PC-9 (cell line): ENCODE measurements at regions not wholly inside any gene's neighbourhood (a gene's known extent, or its start where the extent isn't known, plus 50 kb on each side); places are given as distances from the start of the nearest gene placed in this dataset.

Experiments
- BruUV-seq: library from RNA; stranded (reverse); fragments of 400-500 nt; replicated peaks from 2 replicates; lab custom pipeline; 2021; lab: Mats Ljungman, UMichigan
- CTCF ChIA-PET: fragments of 300-600 bp; sonication (Branson Sonifier 250); formaldehyde crosslinking; loops from one replicate; lab custom pipeline; 2022; ENCODE audit warnings: antibody characterized with exemption; lab: Charles Lee
- POLR2A ChIA-PET: fragments of 300-600 bp; sonication (Branson Sonifier 250); formaldehyde crosslinking; loops from one replicate; lab custom pipeline; 2022; ENCODE audit warnings: antibody characterized with exemption; ENCODE audit not compliant: unreplicated experiment; lab: Charles Lee
- DNase-seq, 2 experiments: peaks; one replicate each; pipeline versions ENCODE4 v3.0.0 to v3.0.0-alpha.2; 2015 to 2022; ENCODE audit warnings: mixed read lengths in 1 of 2
- H2AFZ ChIP-seq: fragments of 200-600 bp; sonication (generic); 2 replicates; pipeline ENCODE4 v1.8.1; 2017; ENCODE audit warnings: antibody characterized with exemption
- H3F3A ChIP-seq: fragments of 200-600 bp; sonication (generic); 2 replicates; pipeline ENCODE4 v1.8.1; 2017; ENCODE audit warnings: antibody characterized with exemption, mild to moderate bottlenecking, low read depth; ENCODE audit not compliant: insufficient read depth
- H3K27ac ChIP-seq: fragments of 200-600 bp; sonication (generic); 2 replicates; pipeline ENCODE4 v1.6.1; 2016; ENCODE audit warnings: mixed run types
- H3K27me3 ChIP-seq: fragments of 200-600 bp; sonication (generic); 2 replicates; pipeline ENCODE4 v1.6.1; 2016; ENCODE audit warnings: low read depth, mixed run types; ENCODE audit not compliant: insufficient read depth
- H3K36me3 ChIP-seq: fragments of 200-600 bp; sonication (generic); 2 replicates; pipeline ENCODE4 v1.6.1; 2016; ENCODE audit warnings: low read depth, mixed run types
- H3K4me1 ChIP-seq: fragments of 200-600 bp; sonication (generic); replicated peaks from 2 replicates; pipeline ENCODE4 v1.6.1; 2016; ENCODE audit warnings: mixed run types; ENCODE audit not compliant: insufficient read depth
- H3K4me2 ChIP-seq: fragments of 200-600 bp; sonication (generic); 2 replicates; pipeline ENCODE4 v1.6.1; 2017; ENCODE audit warnings: mixed run types
- H3K4me3 ChIP-seq: fragments of 200-600 bp; sonication (generic); 2 replicates; pipeline ENCODE4 v1.6.1; 2016; ENCODE audit warnings: mixed run types
- H3K79me2 ChIP-seq: fragments of 200-600 bp; sonication (generic); 2 replicates; pipeline ENCODE4 v1.6.1; 2017; ENCODE audit warnings: low read depth, mixed run types
- H3K9me2 ChIP-seq: fragments of 200-600 bp; sonication (generic); 2 replicates; pipeline ENCODE4 v1.8.1; 2017; ENCODE audit warnings: mild to moderate bottlenecking; ENCODE audit not compliant: insufficient read depth
- H3K9me3 ChIP-seq: fragments of 200-600 bp; sonication (generic); 2 replicates; pipeline ENCODE4 v1.8.1; 2016; ENCODE audit warnings: low read depth; ENCODE audit not compliant: insufficient read depth
- H4K20me1 ChIP-seq: fragments of 200-600 bp; sonication (generic); 2 replicates; pipeline ENCODE4 v1.8.1; 2017; ENCODE audit not compliant: insufficient read depth
- EZH2 ChIP-seq: fragments of 200-600 bp; sonication (generic); IDR thresholded peaks from 2 replicates; pipeline ENCODE4 v1.8.0; 2017; ENCODE audit warnings: antibody characterized with exemption, low read depth
- intact Hi-C: fragments of 100-400 bp; cut with micrococcal nuclease; formaldehyde crosslinking; loops from one replicate; pipeline ENCODE4 v1.10.0; 2022; ENCODE audit not compliant: unreplicated experiment
- TF ChIP-seq, protein P1 (sequence below): fragments of 200-600 bp; sonication (generic); conservative IDR thresholded peaks from 2 replicates; pipeline ENCODE4 v1.6.1; 2017; ENCODE audit warnings: mixed run types, antibody characterized with exemption, mild to moderate bottlenecking, moderate library complexity

GRCh38 chr9:89795538-89796195 is 190.9 kb downstream of the GADD45G start:
- no peak overlapping the region for H3K4me2 ChIP-seq
- no peaks in the 10 kb centered on the region for H3K9me3 ChIP-seq
- no peaks in the 10 kb centered on the region for H3F3A ChIP-seq
- no peak overlapping the region for H2AFZ ChIP-seq
- DNase-seq: no peak
- H3K27me3 ChIP-seq: peaks cover 91% of the 10 kb centered on the region
- BruUV-seq: no TSS peak
- TF ChIP-seq, protein P1, sequence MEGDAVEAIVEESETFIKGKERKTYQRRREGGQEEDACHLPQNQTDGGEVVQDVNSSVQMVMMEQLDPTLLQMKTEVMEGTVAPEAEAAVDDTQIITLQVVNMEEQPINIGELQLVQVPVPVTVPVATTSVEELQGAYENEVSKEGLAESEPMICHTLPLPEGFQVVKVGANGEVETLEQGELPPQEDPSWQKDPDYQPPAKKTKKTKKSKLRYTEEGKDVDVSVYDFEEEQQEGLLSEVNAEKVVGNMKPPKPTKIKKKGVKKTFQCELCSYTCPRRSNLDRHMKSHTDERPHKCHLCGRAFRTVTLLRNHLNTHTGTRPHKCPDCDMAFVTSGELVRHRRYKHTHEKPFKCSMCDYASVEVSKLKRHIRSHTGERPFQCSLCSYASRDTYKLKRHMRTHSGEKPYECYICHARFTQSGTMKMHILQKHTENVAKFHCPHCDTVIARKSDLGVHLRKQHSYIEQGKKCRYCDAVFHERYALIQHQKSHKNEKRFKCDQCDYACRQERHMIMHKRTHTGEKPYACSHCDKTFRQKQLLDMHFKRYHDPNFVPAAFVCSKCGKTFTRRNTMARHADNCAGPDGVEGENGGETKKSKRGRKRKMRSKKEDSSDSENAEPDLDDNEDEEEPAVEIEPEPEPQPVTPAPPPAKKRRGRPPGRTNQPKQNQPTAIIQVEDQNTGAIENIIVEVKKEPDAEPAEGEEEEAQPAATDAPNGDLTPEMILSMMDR: no peak
- no peak for TF ChIP-seq EZH2
- ChIA-PET CTCF (no interaction called here), POLR2A (no interaction called here)
- H3K27ac ChIP-seq: no peak overlapping the region
- intact Hi-C loops: no loop called here
- H4K20me1 ChIP-seq: no peaks in the 10 kb centered on the region
- no peaks in the 10 kb centered on the region for H3K36me3 ChIP-seq
- no peaks in the 10 kb centered on the region for H3K79me2 ChIP-seq
- H3K9me2 ChIP-seq: no peaks in the 10 kb centered on the region
- no peaks in the 10 kb centered on the region for H3K4me1 ChIP-seq
- H3K4me3 ChIP-seq: no peak overlapping the region

GRCh38 chr9:89796606-89797005 is 191.8 kb downstream of the GADD45G start:
- DNase-seq: no peak
- Histone ChIP-seq H3K9me3 (no peaks in the 10 kb centered on the region), H4K20me1 (no peaks in the 10 kb centered on the region), H3K4me2 (no peak overlapping the region), H2AFZ (no peak overlapping the region), H3K4me1 (no peaks in the 10 kb centered on the region), H3K4me3 (no peak overlapping the region), H3K79me2 (no peaks in the 10 kb centered on the region), H3K36me3 (no peaks in the 10 kb centered on the region), H3F3A (no peaks in the 10 kb centered on the region), H3K27me3 (peaks cover 90% of the 10 kb centered on the region), H3K27ac (no peak overlapping the region), H3K9me2 (no peaks in the 10 kb centered on the region)
- POLR2A ChIA-PET: no interaction called here
- intact Hi-C loops: no loop called here
- BruUV-seq: no TSS peak
- CTCF ChIA-PET: no interaction called here
- TF ChIP-seq, protein P1: no peak
- TF ChIP-seq EZH2: no peak

GRCh38 chr9:89797255-89797654 is 192.4 kb downstream of the GADD45G start:
- Histone ChIP-seq H2AFZ (no peak overlapping the region), H3F3A (no peaks in the 10 kb centered on the region), H3K4me2 (no peak overlapping the region), H3K27me3 (peaks cover 90% of the 10 kb centered on the region), H3K4me3 (no peak overlapping the region), H3K36me3 (no peaks in the 10 kb centered on the region), H3K27ac (no peak overlapping the region), H3K4me1 (no peaks in the 10 kb centered on the region), H3K9me3 (no peaks in the 10 kb centered on the region), H4K20me1 (no peaks in the 10 kb centered on the region), H3K9me2 (no peaks in the 10 kb centered on the region), H3K79me2 (no peaks in the 10 kb centered on the region)
- CTCF ChIA-PET: no interaction called here
- intact Hi-C loops: no loop called here
- DNase-seq: no peak
- POLR2A ChIA-PET: no interaction called here
- TF ChIP-seq EZH2: no peak
- TF ChIP-seq, protein P1: no peak
- no TSS peak for BruUV-seq
